ENCODE measurements at regions not wholly inside any gene's neighbourhood (a gene's known extent, or its start where the extent isn't known, plus 50 kb on each side); places are given as distances from the start of the nearest gene placed in this dataset.

- TF ChIP-seq POLR2A (IDR thresholded peaks at IDR 0.05) (no peak), CTCF (IDR thresholded peaks at IDR 0.05) (no peak)
Measured at GRCh38 chr9:120315154-120315553, 264.8 kb downstream of the CDK5RAP2 start.
